ENCODE measurements at regions not wholly inside any gene's neighbourhood (a gene's known extent, or its start where the extent isn't known, plus 50 kb on each side); places are given as distances from the start of the nearest gene placed in this dataset.

DNA sequence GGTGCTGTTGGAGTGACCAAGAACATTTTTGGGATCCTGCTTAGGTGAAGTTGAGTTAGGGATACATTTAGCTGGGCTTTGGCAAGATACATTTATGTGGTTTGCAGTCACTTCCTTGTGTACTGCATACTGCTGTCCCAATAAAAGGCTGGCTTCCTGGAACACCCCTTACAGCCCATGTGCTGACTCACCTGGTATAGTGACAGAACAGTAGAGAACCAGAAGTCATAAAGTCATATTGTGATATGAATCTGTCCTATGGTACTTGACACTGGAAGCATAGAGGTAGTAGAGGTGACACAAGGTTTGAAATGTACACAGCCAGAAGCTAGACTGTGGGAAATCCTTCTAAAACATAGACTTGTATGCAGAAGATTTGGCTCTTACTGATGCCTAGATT, 55.3 kb upstream of the SLC25A43 start:
- Histone ChIP-seq H3K27me3 (ENCODE audit: control insufficient read depth, insufficient read depth, low read length) (peaks cover 4% of the 10 kb centered on the region), H3K9me3 (ENCODE audit: control insufficient read depth, insufficient read depth, low read length) (no peaks in the 10 kb centered on the region), H3K4me1 (ENCODE audit: control insufficient read depth, insufficient read depth, low read length) (no peaks in the 10 kb centered on the region), H3K27ac (ENCODE audit: low read depth, low read length) (no peak overlapping the region), H3K36me3 (ENCODE audit: control insufficient read depth, insufficient read depth, low read length) (no peaks in the 10 kb centered on the region), H3K4me3 (ENCODE audit: low read depth, low read length) (no peak overlapping the region)
- no peak for DNase-seq (ENCODE audit: low read depth in 4 of 6, low spot score in 6 of 6)

Data from spinal cord (tissue), 8 donors.